ENCODE measurements at regions not wholly inside any gene's neighbourhood (a gene's known extent, or its start where the extent isn't known, plus 50 kb on each side); places are given as distances from the start of the nearest gene placed in this dataset.
A peak's percentile ranks its signal among the peaks of the same experiment; 100 is the strongest.

DNA sequence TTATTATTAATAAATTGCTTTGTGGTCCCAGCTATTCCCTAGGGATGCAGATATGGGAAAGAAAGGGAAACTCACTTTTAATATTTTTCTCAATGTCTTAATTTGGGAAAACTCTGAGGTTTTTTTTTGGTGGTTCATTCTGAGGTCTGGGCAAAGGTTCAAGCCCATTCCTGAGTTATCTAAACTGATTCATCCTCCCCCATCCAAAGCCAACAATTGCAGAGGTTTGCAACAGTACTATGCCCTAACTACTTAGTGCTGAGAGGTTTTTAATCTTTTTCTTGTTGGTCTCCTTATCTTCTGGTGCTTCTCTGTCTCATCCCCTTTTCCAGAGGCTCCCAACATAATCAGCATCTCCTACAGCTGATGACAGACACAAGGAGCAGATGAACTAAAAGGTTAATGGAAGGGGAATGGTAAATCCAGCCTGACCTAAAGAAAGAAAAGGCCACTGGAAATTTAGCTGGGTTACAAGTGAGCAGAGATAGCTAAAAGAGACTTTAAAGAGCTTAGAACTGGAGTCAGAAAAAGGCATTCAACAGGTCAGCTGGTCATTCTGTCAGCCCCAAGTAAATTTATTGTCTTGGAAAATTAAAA, 390.4 kb downstream of the TGFB2 start:
- H3K36me3 Mint-ChIP-seq (ENCODE audit: unreplicated experiment) = no peaks in the 10 kb centered on the region
- TF ChIP-seq, protein P1, sequence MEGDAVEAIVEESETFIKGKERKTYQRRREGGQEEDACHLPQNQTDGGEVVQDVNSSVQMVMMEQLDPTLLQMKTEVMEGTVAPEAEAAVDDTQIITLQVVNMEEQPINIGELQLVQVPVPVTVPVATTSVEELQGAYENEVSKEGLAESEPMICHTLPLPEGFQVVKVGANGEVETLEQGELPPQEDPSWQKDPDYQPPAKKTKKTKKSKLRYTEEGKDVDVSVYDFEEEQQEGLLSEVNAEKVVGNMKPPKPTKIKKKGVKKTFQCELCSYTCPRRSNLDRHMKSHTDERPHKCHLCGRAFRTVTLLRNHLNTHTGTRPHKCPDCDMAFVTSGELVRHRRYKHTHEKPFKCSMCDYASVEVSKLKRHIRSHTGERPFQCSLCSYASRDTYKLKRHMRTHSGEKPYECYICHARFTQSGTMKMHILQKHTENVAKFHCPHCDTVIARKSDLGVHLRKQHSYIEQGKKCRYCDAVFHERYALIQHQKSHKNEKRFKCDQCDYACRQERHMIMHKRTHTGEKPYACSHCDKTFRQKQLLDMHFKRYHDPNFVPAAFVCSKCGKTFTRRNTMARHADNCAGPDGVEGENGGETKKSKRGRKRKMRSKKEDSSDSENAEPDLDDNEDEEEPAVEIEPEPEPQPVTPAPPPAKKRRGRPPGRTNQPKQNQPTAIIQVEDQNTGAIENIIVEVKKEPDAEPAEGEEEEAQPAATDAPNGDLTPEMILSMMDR (IDR thresholded peaks at IDR 0.05) = no peak
- H3K27me3 Mint-ChIP-seq (ENCODE audit: unreplicated experiment) = no peaks in the 10 kb centered on the region

DNA sequence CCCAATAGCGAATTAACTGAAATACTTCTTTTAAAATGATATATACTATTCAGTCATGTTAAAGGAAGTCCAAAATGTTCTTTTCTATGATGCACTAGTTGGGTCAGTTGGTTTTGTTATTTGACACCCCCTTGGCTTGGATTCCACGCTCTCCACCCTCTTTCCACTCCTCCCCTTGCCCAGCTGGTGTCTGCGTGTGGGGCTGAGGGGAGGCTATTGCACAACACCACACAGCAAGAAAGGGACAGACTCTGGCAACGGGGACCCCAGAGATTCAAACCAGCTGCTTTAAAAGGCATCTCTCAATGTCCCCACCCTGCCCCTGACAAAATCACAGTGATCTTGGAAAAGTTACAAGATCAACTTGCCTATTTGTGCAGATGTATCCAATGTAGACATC, 394.3 kb downstream of the TGFB2 start:
- TF ChIP-seq, protein P1 (IDR thresholded peaks at IDR 0.05) = no peak
- H3K36me3 Mint-ChIP-seq (ENCODE audit: unreplicated experiment) = peaks cover 3% of the 10 kb centered on the region
- peak overlapping the region; percentile 69 for H3K27ac Mint-ChIP-seq (ENCODE audit: unreplicated experiment)
- peaks cover 33% of the 10 kb centered on the region for H3K4me1 Mint-ChIP-seq (ENCODE audit: unreplicated experiment)
- peaks cover 5% of the 10 kb centered on the region for H3K9me3 Mint-ChIP-seq (ENCODE audit: unreplicated experiment)
- H3K4me3 Mint-ChIP-seq (ENCODE audit: unreplicated experiment) = no peak overlapping the region
- H3K27me3 Mint-ChIP-seq (ENCODE audit: unreplicated experiment) = no peaks in the 10 kb centered on the region
- DNase-seq (ENCODE audit: extremely low spot score, unreplicated experiment) = peak; percentile 83

More for the DNA sequence above, 390.4 kb downstream of the TGFB2 start:
- DNase-seq (ENCODE audit: extremely low spot score, unreplicated experiment) = no peak
- no peak overlapping the region for H3K4me3 Mint-ChIP-seq (ENCODE audit: unreplicated experiment)
- peaks cover 28% of the 10 kb centered on the region for H3K4me1 Mint-ChIP-seq (ENCODE audit: unreplicated experiment)
- H3K27ac Mint-ChIP-seq (ENCODE audit: unreplicated experiment) = no peak overlapping the region
- no peaks in the 10 kb centered on the region for H3K9me3 Mint-ChIP-seq (ENCODE audit: unreplicated experiment)

DNA sequence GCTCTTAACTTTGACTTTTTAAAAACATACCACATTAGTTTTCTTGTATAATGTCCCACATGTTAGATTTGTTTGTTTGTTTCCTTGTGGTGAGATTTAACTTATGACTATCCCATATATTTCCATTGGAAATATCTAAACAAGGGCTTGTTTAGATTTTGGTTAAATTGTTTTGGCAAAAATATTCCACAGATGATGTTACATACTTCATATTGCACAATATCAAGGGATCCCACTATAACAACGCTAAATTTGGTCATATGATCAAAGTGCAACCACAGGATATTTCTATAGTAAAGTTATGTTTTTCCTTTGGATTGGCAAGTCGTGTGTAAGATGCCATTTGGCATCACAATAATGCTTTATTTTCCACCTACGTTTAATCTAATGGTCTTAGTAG, 396.7 kb downstream of the TGFB2 start:
- Mint-ChIP-seq H3K4me3 (ENCODE audit: unreplicated experiment) (no peak overlapping the region), H3K9me3 (ENCODE audit: unreplicated experiment) (peaks cover 26% of the 10 kb centered on the region), H3K4me1 (ENCODE audit: unreplicated experiment) (peaks cover 29% of the 10 kb centered on the region), H3K36me3 (ENCODE audit: unreplicated experiment) (peaks cover 13% of the 10 kb centered on the region), H3K27me3 (ENCODE audit: unreplicated experiment) (no peaks in the 10 kb centered on the region), H3K27ac (ENCODE audit: unreplicated experiment) (no peak overlapping the region)
- no peak for DNase-seq (ENCODE audit: extremely low spot score, unreplicated experiment)
- TF ChIP-seq, protein P1 (IDR thresholded peaks at IDR 0.05) = no peak

DNA sequence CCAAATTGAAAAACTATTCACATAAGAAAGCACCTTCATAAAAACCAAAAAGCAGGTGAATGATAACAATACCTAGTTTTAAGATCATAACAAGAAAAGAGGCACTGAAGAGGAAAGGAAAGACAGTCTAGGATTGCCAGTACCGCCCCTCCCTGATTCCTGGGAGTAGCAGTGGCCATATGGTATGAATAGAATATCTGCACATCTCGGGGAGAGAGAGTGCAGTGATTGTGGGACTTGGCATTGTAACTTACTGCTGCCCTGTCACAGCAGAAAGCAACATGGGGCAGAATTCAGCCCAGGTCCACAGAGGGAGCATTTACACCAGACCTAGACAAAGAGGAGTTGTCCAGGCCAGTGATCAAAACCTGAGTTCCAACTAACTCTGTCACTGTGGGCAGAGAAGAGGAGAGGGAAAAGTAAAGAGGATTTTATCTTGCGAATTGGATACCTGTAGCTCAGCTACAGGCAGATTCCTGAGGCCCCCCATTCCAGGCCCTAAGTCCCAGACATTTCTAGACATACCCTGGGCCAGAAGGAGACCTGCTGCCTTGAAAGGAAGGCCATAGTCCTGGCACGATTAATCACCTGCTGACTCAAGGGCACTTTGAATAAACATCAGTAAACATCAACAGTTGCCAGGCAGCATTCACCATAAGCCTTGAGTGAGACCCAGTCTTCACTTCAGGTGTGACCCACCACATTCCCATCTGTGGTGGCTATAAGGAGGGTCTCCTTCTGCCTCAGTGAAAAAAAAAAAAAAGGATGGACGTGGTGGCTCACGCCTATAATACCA, 397.5 kb downstream of the TGFB2 start:
- no peak for DNase-seq (ENCODE audit: extremely low spot score, unreplicated experiment)
- Mint-ChIP-seq H3K27ac (ENCODE audit: unreplicated experiment) (no peak overlapping the region), H3K4me1 (ENCODE audit: unreplicated experiment) (peaks cover 31% of the 10 kb centered on the region), H3K9me3 (ENCODE audit: unreplicated experiment) (peaks cover 29% of the 10 kb centered on the region), H3K4me3 (ENCODE audit: unreplicated experiment) (no peak overlapping the region), H3K36me3 (ENCODE audit: unreplicated experiment) (peaks cover 13% of the 10 kb centered on the region), H3K27me3 (ENCODE audit: unreplicated experiment) (no peaks in the 10 kb centered on the region)
- TF ChIP-seq, protein P1 (IDR thresholded peaks at IDR 0.05) = no peak

DNA sequence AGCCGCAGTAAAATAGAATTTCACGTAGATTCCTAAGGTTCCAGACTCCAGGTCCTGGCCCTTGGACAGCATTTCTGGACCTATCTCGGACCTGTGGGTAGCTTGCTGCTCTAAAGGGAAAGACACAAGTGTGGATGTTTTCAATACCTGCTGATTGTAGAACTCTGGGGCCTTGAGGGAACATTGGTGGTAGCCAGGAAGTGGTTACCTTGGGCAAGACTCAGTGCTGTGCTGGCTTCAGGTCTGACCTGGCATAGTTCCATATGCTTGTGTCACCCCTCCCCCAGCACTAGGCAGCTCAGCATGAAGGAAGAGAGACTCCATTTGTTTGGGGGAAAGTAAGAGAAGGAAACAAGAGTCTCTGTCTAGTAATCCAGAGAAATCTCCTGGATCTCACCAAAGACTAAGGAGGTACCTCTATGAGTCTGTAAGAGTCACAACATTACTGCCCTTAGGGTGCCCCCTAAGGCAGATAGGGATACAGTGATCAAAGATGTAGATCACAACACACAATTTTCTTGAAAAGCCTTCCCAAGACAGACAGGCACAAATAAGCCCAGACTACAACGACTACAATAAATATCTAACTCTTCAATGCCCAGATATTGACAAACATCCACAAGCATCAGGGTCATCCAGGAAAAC, 398.8 kb downstream of the TGFB2 start:
- no peak for DNase-seq (ENCODE audit: extremely low spot score, unreplicated experiment)
- Mint-ChIP-seq H3K27me3 (ENCODE audit: unreplicated experiment) (no peaks in the 10 kb centered on the region), H3K27ac (ENCODE audit: unreplicated experiment) (no peak overlapping the region), H3K9me3 (ENCODE audit: unreplicated experiment) (peaks cover 42% of the 10 kb centered on the region), H3K4me3 (ENCODE audit: unreplicated experiment) (no peak overlapping the region), H3K36me3 (ENCODE audit: unreplicated experiment) (peaks cover 16% of the 10 kb centered on the region), H3K4me1 (ENCODE audit: unreplicated experiment) (peaks cover 22% of the 10 kb centered on the region)
- TF ChIP-seq, protein P1 (IDR thresholded peaks at IDR 0.05) = no peak

All from osteocyte (in vitro differentiated cells).